Fibroblast of lung (primary cell): ENCODE measurements at regions not wholly inside any gene's neighbourhood (a gene's known extent, or its start where the extent isn't known, plus 50 kb on each side); places are given as distances from the start of the nearest gene placed in this dataset.

Experiments used
- DNase-seq, 2 donors: peaks; one replicate each; pipeline versions ENCODE4 v3.0.0 to v3.0.0-alpha.2; 2010; ENCODE audit warnings: low read depth in 2 of 2
- H2AFZ ChIP-seq: 2 replicates; pipeline ENCODE4 v1.5.1; 2012; ENCODE audit warnings: low read length, control low read depth, inconsistent platforms
- H3K27ac ChIP-seq: 2 replicates; pipeline ENCODE4 v1.5.1; 2011; ENCODE audit warnings: low read length, control low read depth; ENCODE audit not compliant: insufficient read depth
- H3K27me3 ChIP-seq: 2 replicates; pipeline ENCODE4 v1.5.1; 2011; ENCODE audit warnings: mild to moderate bottlenecking, low read length; ENCODE audit not compliant: control insufficient read depth, insufficient read depth
- H3K36me3 ChIP-seq: 2 replicates; pipeline ENCODE4 v1.5.1; 2011; ENCODE audit warnings: low read length; ENCODE audit not compliant: control insufficient read depth, insufficient read depth
- H3K4me1 ChIP-seq: 2 replicates; pipeline ENCODE4 v1.5.1; 2011; ENCODE audit warnings: low read length; ENCODE audit not compliant: control insufficient read depth, insufficient read depth; ENCODE audit errors: extremely low read depth
- H3K4me2 ChIP-seq: 2 replicates; pipeline ENCODE4 v1.5.1; 2011; ENCODE audit warnings: low read length, control low read depth; ENCODE audit not compliant: insufficient read depth; ENCODE audit errors: extremely low read depth
- H3K4me3 ChIP-seq, 4 experiments: fragments of 200-600 bp in 1 of 4; sonication (generic) in 1 of 4; replicated peaks in 1 of 4; 2 replicates each; pipeline ENCODE4 v1.5.1; 2011 to 2016; ENCODE audit warnings: low read length in 4 of 4, low read depth in 3 of 4, mild to moderate bottlenecking in 3 of 4, control low read depth in 2 of 4, inconsistent platforms in 1 of 4, mixed read lengths in 1 of 4; ENCODE audit not compliant: insufficient read depth in 1 of 4; ENCODE audit errors: control extremely low read depth in 1 of 4
- H3K79me2 ChIP-seq: 2 replicates; pipeline ENCODE4 v1.5.1; 2012; ENCODE audit warnings: mild to moderate bottlenecking, low read length, inconsistent platforms; ENCODE audit not compliant: control insufficient read depth, insufficient read depth
- H3K9ac ChIP-seq: 2 replicates; pipeline ENCODE4 v1.5.1; 2011; ENCODE audit warnings: mild to moderate bottlenecking, low read length, control low read depth; ENCODE audit not compliant: insufficient read depth
- H3K9me3 ChIP-seq: 2 replicates; pipeline ENCODE4 v1.5.1; 2012; ENCODE audit warnings: low read depth, low read length; ENCODE audit not compliant: control insufficient read depth, insufficient read depth
- H4K20me1 ChIP-seq: 2 replicates; pipeline ENCODE4 v1.5.1; 2011; ENCODE audit warnings: low read length; ENCODE audit not compliant: control insufficient read depth, insufficient read depth; ENCODE audit errors: extremely low read depth
- EZH2 ChIP-seq: IDR thresholded peaks from 2 replicates; pipeline ENCODE4 v1.5.1; 2012; ENCODE audit warnings: low read length, control low read depth, mild to moderate bottlenecking; ENCODE audit errors: missing control alignments
- TF ChIP-seq, protein P1 (sequence below), 2 donors: IDR thresholded peaks in 1 of 2; conservative IDR thresholded peaks in 1 of 2; 1 replicate in 1 of 2; 2 replicates in 1 of 2; pipeline ENCODE4 v1.5.1; 2011 to 2012; ENCODE audit warnings: low read length in 2 of 2, control low read depth in 1 of 2, inconsistent platforms in 1 of 2, low read depth in 1 of 2, mild to moderate bottlenecking in 1 of 2

- TF ChIP-seq, protein P1, sequence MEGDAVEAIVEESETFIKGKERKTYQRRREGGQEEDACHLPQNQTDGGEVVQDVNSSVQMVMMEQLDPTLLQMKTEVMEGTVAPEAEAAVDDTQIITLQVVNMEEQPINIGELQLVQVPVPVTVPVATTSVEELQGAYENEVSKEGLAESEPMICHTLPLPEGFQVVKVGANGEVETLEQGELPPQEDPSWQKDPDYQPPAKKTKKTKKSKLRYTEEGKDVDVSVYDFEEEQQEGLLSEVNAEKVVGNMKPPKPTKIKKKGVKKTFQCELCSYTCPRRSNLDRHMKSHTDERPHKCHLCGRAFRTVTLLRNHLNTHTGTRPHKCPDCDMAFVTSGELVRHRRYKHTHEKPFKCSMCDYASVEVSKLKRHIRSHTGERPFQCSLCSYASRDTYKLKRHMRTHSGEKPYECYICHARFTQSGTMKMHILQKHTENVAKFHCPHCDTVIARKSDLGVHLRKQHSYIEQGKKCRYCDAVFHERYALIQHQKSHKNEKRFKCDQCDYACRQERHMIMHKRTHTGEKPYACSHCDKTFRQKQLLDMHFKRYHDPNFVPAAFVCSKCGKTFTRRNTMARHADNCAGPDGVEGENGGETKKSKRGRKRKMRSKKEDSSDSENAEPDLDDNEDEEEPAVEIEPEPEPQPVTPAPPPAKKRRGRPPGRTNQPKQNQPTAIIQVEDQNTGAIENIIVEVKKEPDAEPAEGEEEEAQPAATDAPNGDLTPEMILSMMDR (conservative IDR thresholded peaks at IDR 0.05 in 1 of 2, IDR thresholded peaks at IDR 0.05 in 1 of 2; ENCODE audit: low read depth in 1 of 2, low read length in 2 of 2), result no peak
- TF ChIP-seq EZH2, result no peak
- H3K79me2 ChIP-seq, result no peaks in the 10 kb centered on the region
- no peaks in the 10 kb centered on the region for H3K27me3 ChIP-seq
- H4K20me1 ChIP-seq, result no peaks in the 10 kb centered on the region
- H3K9me3 ChIP-seq, result no peaks in the 10 kb centered on the region
- H3K4me3 ChIP-seq, result no peak overlapping the region
- no peak overlapping the region for H3K9ac ChIP-seq
- no peak overlapping the region for H3K27ac ChIP-seq
- no peaks in the 10 kb centered on the region for H3K4me1 ChIP-seq
- H2AFZ ChIP-seq, result no peak overlapping the region
- DNase-seq, result no peak
- no peak overlapping the region for H3K4me2 ChIP-seq
- H3K36me3 ChIP-seq, result no peaks in the 10 kb centered on the region
Observed at GRCh38 chr9:89975024-89975423, 370.2 kb downstream of the GADD45G start.

DNA sequence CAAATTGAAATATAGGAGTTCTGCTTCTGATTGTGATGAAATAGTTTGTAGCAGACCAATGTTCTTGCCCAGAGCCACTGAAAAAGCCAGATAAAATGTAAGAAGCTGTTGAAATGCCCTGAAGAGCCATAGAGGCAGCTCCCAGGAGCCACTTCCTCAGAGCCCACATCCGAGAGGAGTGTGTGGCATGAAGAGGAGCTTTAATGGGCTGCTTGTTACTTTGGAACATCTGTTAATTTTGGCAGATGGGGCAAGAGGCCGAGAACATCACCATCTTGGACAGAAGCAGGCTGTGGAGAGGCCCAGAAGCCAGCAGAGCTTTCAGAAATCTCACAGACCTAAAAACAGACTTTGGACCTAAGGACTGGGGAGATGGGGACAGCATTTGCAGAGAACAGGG lies 370.8 kb downstream of the GADD45G start:
- Histone ChIP-seq H3K79me2 (no peaks in the 10 kb centered on the region), H3K4me1 (no peaks in the 10 kb centered on the region), H3K4me2 (no peak overlapping the region), H3K4me3 (no peak overlapping the region), H4K20me1 (no peaks in the 10 kb centered on the region), H3K9me3 (no peaks in the 10 kb centered on the region), H3K27me3 (no peaks in the 10 kb centered on the region), H3K36me3 (no peaks in the 10 kb centered on the region), H2AFZ (no peak overlapping the region), H3K27ac (no peak overlapping the region), H3K9ac (no peak overlapping the region)
- no peak for DNase-seq
- TF ChIP-seq, protein P1 (conservative IDR thresholded peaks at IDR 0.05 in 1 of 2, IDR thresholded peaks at IDR 0.05 in 1 of 2; ENCODE audit: low read depth in 1 of 2, low read length in 2 of 2), result no peak
- no peak for TF ChIP-seq EZH2

GRCh38 chr9:89978185-89978584 lies 373.4 kb downstream of the GADD45G start:
- Histone ChIP-seq H3K27ac (no peak overlapping the region), H2AFZ (no peak overlapping the region), H3K4me3 (no peak overlapping the region), H3K79me2 (no peaks in the 10 kb centered on the region), H3K36me3 (no peaks in the 10 kb centered on the region), H3K9ac (no peak overlapping the region), H3K4me1 (no peaks in the 10 kb centered on the region), H3K27me3 (no peaks in the 10 kb centered on the region), H3K4me2 (no peak overlapping the region), H3K9me3 (no peaks in the 10 kb centered on the region), H4K20me1 (no peaks in the 10 kb centered on the region)
- peak in 1 of 2 donors; percentile 43 for DNase-seq
- TF ChIP-seq, protein P1 (conservative IDR thresholded peaks at IDR 0.05 in 1 of 2, IDR thresholded peaks at IDR 0.05 in 1 of 2; ENCODE audit: low read depth in 1 of 2, low read length in 2 of 2), result peak; percentile 46 to 53
- no peak for TF ChIP-seq EZH2
